ENCODE measurements at regions not wholly inside any gene's neighbourhood (a gene's known extent, or its start where the extent isn't known, plus 50 kb on each side); places are given as distances from the start of the nearest gene placed in this dataset.
"Not testable (repeated sequence)": the region's sequence is repeated elsewhere in the genome, so short reads cannot be mapped to it uniquely, and the experiment has no call there.

- not testable (repeated sequence) for FAIRE-seq
These were observed 94.4 kb downstream of the TRIM43 start for GRCh38 chr2:95686056-95686825.

GRCh38 chr2:95687852-95688251 lies 96.1 kb downstream of the TRIM43 start:
- not testable (repeated sequence) for FAIRE-seq

- FAIRE-seq, result not testable (repeated sequence)
These were observed 99.4 kb downstream of the TRIM43 start for GRCh38 chr2:95691210-95691609.

- not testable (repeated sequence) for FAIRE-seq
These were observed 101.5 kb downstream of the TRIM43 start for GRCh38 chr2:95693071-95693846.

- no peak for FAIRE-seq
These were observed 103.8 kb downstream of the TRIM43 start for GRCh38 chr2:95695613-95696012.

- no peak for FAIRE-seq
These were observed 106.3 kb downstream of the TRIM43 start for GRCh38 chr2:95698146-95698545.

- FAIRE-seq, result not testable (repeated sequence)
These were observed 107.7 kb downstream of the TRIM43 start for GRCh38 chr2:95699201-95700184.

GRCh38 chr2:95700519-95700918 lies 108.7 kb downstream of the TRIM43 start:
- no peak for FAIRE-seq

- FAIRE-seq, result no peak
These were observed 110.7 kb downstream of the TRIM43 start for GRCh38 chr2:95702471-95702870.

GRCh38 chr2:95707161-95707560 lies 115.4 kb downstream of the TRIM43 start:
- FAIRE-seq, result not testable (repeated sequence)

- no peak for FAIRE-seq
These were observed 116.0 kb downstream of the TRIM43 start for GRCh38 chr2:95707837-95708236.

- no peak for FAIRE-seq
These were observed 118.0 kb downstream of the TRIM43 start for GRCh38 chr2:95709831-95710230.

- FAIRE-seq, result not testable (repeated sequence)
These were observed 121.8 kb downstream of the TRIM43 start for GRCh38 chr2:95713470-95714177.

- not testable (repeated sequence) for FAIRE-seq
These were observed 122.6 kb downstream of the TRIM43 start for GRCh38 chr2:95714398-95714797.

- FAIRE-seq, result no peak
These were observed 127.8 kb downstream of the TRIM43 start for GRCh38 chr2:95719473-95720060.

- FAIRE-seq, result no peak
These were observed 129.9 kb downstream of the TRIM43 start for GRCh38 chr2:95721726-95722125.

GRCh38 chr2:95722131-95722697 lies 130.4 kb downstream of the TRIM43 start:
- no peak for FAIRE-seq

GRCh38 chr2:95723627-95724210 lies 131.9 kb downstream of the TRIM43 start:
- FAIRE-seq, result not testable (repeated sequence)

- FAIRE-seq, result not testable (repeated sequence)
These were observed 133.4 kb downstream of the TRIM43 start for GRCh38 chr2:95725191-95725590.

GRCh38 chr2:95725677-95726076 lies 133.9 kb downstream of the TRIM43 start:
- FAIRE-seq, result not testable (repeated sequence)

- FAIRE-seq, result not testable (repeated sequence)
These were observed 135.6 kb downstream of the TRIM43 start for GRCh38 chr2:95727420-95727819.

All from A204.1 (cell line).